Coronary artery (tissue), 2 donors: ENCODE measurements at regions not wholly inside any gene's neighbourhood (a gene's known extent, or its start where the extent isn't known, plus 50 kb on each side); places are given as distances from the start of the nearest gene placed in this dataset.

ENCODE experiments used
- DNase-seq: peaks from one replicate; pipeline ENCODE4 v3.0.0-alpha.2; 2017; ENCODE audit warnings: low spot score
- H3K27ac ChIP-seq, 2 donors: fragments of 200-600 bp; sonication (generic); one replicate each; pipeline ENCODE4 v1.5.1; 2016 to 2019
- H3K4me3 ChIP-seq: fragments of 200-600 bp; sonication (generic); 2 replicates; pipeline ENCODE4 v1.5.1; 2016; ENCODE audit warnings: mild to moderate bottlenecking, moderate library complexity
- CTCF ChIP-seq: fragments of 200-600 bp; sonication (generic); IDR thresholded peaks from one replicate; pipeline ENCODE4 v1.5.1; 2019; ENCODE audit warnings: antibody characterized with exemption

- TF ChIP-seq CTCF, result no peak
- no peak for DNase-seq
- no peak overlapping the region for H3K27ac ChIP-seq
- H3K4me3 ChIP-seq, result no peak overlapping the region
Measured at GRCh38 chr10:47077386-47077785, 166.2 kb downstream of the PTPN20 start.

- DNase-seq, result peak; percentile 36
- Histone ChIP-seq H3K27ac (no peak overlapping the region), H3K4me3 (no peak overlapping the region)
- no peak for TF ChIP-seq CTCF
Measured at GRCh38 chr10:47077941-47078340, 166.7 kb downstream of the PTPN20 start.

DNA sequence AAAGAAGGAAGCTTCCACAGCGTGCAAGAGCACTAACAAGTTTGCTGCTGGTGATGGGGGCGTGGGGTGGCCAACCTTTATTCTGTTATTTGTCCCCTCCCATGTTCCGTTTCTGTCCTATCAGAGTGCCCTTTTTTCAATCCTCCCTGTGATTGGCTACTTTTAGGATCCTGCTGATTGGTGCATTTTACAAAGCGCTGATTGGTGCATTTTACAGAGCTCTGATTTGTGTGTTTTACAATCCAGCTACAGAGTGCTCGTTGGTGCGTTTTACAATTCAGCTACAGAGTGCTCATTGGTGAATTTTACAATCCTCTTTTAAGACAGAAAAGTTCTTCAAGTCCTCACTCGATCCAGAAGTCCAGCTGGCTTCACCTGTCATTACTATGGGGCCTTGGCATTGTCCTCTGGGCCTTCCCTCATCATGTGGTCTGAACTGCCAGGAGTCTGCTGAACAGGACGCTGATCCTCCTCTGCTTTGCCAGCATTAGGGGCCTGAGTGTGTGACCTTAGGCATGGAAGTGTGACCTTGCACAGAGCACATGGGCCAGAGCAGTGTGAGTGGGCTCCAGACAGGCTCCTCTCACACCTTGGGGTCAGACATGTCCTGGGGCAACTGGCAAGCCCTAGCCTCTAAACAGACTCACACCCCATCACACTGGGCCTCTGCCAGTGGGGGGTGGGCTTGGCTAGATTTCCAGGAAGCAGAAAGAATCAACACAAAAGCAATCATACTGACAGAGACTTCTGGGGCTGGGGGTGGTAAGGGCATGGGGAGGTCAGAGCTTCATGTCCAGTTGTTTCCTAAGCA, 167.4 kb downstream of the PTPN20 start:
- Histone ChIP-seq H3K4me3 (no peak overlapping the region), H3K27ac (no peak overlapping the region)
- DNase-seq, result no peak
- TF ChIP-seq CTCF, result no peak

- DNase-seq, result no peak
- H3K27ac ChIP-seq, result no peak overlapping the region
- TF ChIP-seq CTCF, result no peak
- H3K4me3 ChIP-seq, result no peak overlapping the region
Measured at GRCh38 chr10:47079204-47079580, 168.0 kb downstream of the PTPN20 start.

GRCh38 chr10:47081264-47081663, 170.0 kb downstream of the PTPN20 start:
- Histone ChIP-seq H3K27ac (no peak overlapping the region), H3K4me3 (no peak overlapping the region)
- no peak for TF ChIP-seq CTCF
- no peak for DNase-seq

GRCh38 chr10:47082055-47082784, 171.0 kb downstream of the PTPN20 start:
- no peak for DNase-seq

More at GRCh38 chr10:47082055-47082784, 171.0 kb downstream of the PTPN20 start:
- no peak overlapping the region for H3K27ac ChIP-seq
- no peak overlapping the region for H3K4me3 ChIP-seq
- TF ChIP-seq CTCF, result no peak
